Glutamatergic neuron (in vitro differentiated cells): ENCODE measurements at regions not wholly inside any gene's neighbourhood (a gene's known extent, or its start where the extent isn't known, plus 50 kb on each side); places are given as distances from the start of the nearest gene placed in this dataset.

ENCODE experiments used
- DNase-seq: peaks from one replicate; pipeline ENCODE4 v3.0.0; 2022
- H3K27ac Mint-ChIP-seq: one replicate; pipeline ENCODE4 v1.8.0; 2020; ENCODE audit warnings: mild to moderate bottlenecking, mixed read lengths, inconsistent platforms; ENCODE audit not compliant: unreplicated experiment
- H3K27me3 Mint-ChIP-seq: one replicate; pipeline ENCODE4 v1.8.0; 2020; ENCODE audit warnings: mild to moderate bottlenecking, moderate library complexity, mixed read lengths, inconsistent platforms; ENCODE audit not compliant: unreplicated experiment
- H3K36me3 Mint-ChIP-seq: one replicate; pipeline ENCODE4 v1.8.0; 2020; ENCODE audit warnings: mild to moderate bottlenecking, mixed read lengths, inconsistent platforms; ENCODE audit not compliant: unreplicated experiment
- H3K4me1 Mint-ChIP-seq: one replicate; pipeline ENCODE4 v1.8.0; 2020; ENCODE audit warnings: mild to moderate bottlenecking, low read depth, mixed read lengths, inconsistent platforms; ENCODE audit not compliant: unreplicated experiment
- H3K4me3 Mint-ChIP-seq: one replicate; pipeline ENCODE4 v1.8.0; 2020; ENCODE audit warnings: mild to moderate bottlenecking, mixed read lengths, inconsistent platforms; ENCODE audit not compliant: unreplicated experiment
- H3K9me3 Mint-ChIP-seq: one replicate; pipeline ENCODE4 v1.8.0; 2020; ENCODE audit warnings: mild to moderate bottlenecking, moderate library complexity, mixed read lengths, inconsistent platforms; ENCODE audit not compliant: unreplicated experiment
- CTCF ChIP-seq: fragments of 200-600 bp; sonication (generic); IDR thresholded peaks from one replicate; pipeline ENCODE4 v1.5.0; 2021; ENCODE audit not compliant: partially characterized antibody, unreplicated experiment

- H3K36me3 Mint-ChIP-seq, result no peaks in the 10 kb centered on the region
- H3K4me1 Mint-ChIP-seq, result peaks cover 13% of the 10 kb centered on the region
Measured at GRCh38 chr11:119780222-119780953, 51.4 kb upstream of the NECTIN1 start.

GRCh38 chr11:119779195-119780071 is 50.4 kb upstream of the NECTIN1 start:
- Mint-ChIP-seq H3K36me3 (no peaks in the 10 kb centered on the region), H3K27me3 (peaks cover 3% of the 10 kb centered on the region), H3K4me1 (peaks cover 13% of the 10 kb centered on the region), H3K4me3 (no peak overlapping the region), H3K9me3 (peaks cover 5% of the 10 kb centered on the region), H3K27ac (no peak overlapping the region)
- no peak for DNase-seq
- TF ChIP-seq CTCF, result no peak

More at GRCh38 chr11:119780222-119780953, 51.4 kb upstream of the NECTIN1 start:
- no peak overlapping the region for H3K4me3 Mint-ChIP-seq
- TF ChIP-seq CTCF, result no peak
- H3K9me3 Mint-ChIP-seq, result peaks cover 5% of the 10 kb centered on the region
- DNase-seq, result no peak
- H3K27me3 Mint-ChIP-seq, result peaks cover 3% of the 10 kb centered on the region
- peak overlapping the region; percentile 80 for H3K27ac Mint-ChIP-seq
